GM21786 (cell line): ENCODE measurements at regions not wholly inside any gene's neighbourhood (a gene's known extent, or its start where the extent isn't known, plus 50 kb on each side); places are given as distances from the start of the nearest gene placed in this dataset.
"Not testable (repeated sequence)": the region's sequence is repeated elsewhere in the genome, so short reads cannot be mapped to it uniquely, and the experiment has no call there.

Source experiments
- ATAC-seq: cut with Tn5 transposase; IDR thresholded peaks from one replicate; pipeline ENCODE4 v1.9.1; 2021; ENCODE audit not compliant: unreplicated experiment

GRCh38 chr2:4900861-4901770, 791.1 kb upstream of the SOX11 start:
- no peak for ATAC-seq

- no peak for ATAC-seq
Measured at GRCh38 chr2:4903656-4904348, 788.4 kb upstream of the SOX11 start.

DNA sequence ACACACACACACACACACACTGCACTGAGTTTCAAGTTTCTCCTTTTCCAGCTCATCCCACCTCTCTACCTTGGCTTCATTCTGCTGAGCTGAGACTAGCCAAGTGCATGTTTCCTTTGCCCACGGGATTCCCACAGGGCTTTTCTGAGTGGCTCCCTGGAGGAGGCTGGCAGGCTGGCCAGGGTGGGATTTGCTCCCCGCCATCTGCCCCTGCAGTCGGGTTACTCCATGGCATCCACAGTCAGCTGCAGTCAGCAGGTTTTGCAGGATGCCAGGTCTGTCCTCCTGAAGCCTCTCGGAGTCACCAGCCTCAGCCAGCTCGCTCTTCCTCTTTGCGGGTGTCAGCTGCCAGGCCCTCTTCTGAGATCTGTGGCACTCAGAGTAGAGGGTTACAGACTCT, 783.7 kb upstream of the SOX11 start:
- no peak for ATAC-seq

DNA sequence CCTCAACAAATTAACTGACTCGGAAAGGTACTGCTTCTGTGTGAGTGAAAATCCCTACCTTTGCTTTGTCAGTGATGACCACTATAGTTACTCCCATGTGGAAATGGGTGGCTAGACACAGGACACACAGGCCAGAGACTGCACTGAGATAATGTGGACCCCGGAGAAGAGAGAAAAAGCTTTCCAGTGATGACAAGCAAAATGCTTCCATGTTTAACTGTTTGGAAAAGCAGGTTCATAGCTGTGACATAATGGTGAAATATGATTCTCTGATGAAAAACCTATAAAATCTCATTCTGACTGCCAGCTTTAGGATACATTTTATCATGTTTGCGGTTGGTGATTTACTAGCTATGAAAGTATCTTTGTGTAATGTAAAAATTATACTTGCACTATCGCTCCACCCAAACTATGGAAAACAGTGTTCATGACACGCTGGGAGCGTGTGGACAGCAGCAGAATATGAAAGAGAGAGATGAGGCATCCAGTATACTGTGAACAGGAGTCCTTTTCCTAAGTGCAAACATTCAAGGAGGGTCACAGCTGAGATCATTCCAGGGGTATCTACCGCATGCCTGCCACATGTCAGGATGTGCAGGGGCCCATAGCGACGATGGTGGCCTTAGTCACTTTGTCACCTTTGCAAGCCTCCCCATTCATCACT, 782.7 kb upstream of the SOX11 start:
- no peak for ATAC-seq

DNA sequence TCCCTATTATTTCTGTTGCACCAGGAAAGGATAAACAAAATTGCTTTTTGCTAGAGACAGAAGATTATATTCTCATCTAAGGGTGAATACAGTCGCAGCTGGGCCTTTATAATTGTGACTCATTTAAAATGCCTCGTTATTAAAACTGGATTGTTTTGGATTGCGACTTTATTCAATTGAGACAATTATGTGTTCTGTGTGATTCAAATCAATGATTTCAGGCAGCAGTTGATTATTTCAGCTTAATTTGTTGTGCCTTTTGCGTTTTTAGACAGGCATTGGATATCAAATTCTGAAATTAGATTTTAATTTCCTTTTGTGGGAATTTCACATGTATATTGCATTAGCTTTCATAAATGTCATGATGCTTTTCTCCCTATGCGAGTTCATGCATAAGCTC, 778.1 kb upstream of the SOX11 start:
- ATAC-seq, result no peak

- ATAC-seq, result no peak
Measured at GRCh38 chr2:4914551-4914950, 777.6 kb upstream of the SOX11 start.

DNA sequence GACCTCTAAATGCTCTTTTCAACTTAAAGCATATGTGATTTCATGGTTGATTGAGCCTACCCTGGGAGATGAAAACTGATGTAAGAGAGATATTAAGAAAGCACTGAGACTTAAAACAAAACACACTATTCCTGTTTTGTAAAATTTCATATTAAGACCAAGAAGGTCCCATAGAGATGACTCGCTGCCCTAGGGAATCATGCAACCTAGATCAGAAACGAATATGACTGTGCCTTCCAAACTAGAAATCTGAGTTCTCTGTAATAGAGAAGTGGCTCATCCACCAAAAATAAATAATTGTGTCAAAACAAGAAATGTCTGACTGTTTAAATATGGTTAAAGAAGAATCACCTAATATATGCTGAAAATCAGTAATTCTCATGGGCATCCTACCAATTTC, 776.8 kb upstream of the SOX11 start:
- no peak for ATAC-seq

GRCh38 chr2:4916094-4916493, 776.1 kb upstream of the SOX11 start:
- ATAC-seq, result no peak

- no peak for ATAC-seq
Measured at GRCh38 chr2:4930704-4931103, 761.5 kb upstream of the SOX11 start.

GRCh38 chr2:4931721-4932365, 760.3 kb upstream of the SOX11 start:
- no peak for ATAC-seq

DNA sequence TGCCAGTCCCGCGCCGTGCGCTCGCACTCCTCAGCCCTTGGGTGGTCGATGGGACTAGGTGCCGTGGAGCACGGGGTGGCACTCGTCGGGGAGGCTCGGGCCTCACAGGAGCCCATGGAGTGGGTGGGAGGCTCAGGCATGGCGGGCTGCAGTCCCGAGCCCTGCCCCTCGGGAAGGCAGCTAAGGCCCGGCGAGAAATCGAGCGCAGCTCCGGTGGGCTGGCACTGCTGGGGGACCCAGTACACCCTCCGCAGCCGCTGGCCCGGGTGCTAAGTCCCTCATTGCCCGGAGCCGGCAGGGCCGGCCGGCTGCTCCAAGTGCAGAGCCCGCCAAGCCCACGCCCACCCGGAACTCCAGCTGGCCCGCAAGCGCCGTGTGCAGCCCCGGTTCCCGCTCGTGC, 756.9 kb upstream of the SOX11 start:
- ATAC-seq, result not testable (repeated sequence)

DNA sequence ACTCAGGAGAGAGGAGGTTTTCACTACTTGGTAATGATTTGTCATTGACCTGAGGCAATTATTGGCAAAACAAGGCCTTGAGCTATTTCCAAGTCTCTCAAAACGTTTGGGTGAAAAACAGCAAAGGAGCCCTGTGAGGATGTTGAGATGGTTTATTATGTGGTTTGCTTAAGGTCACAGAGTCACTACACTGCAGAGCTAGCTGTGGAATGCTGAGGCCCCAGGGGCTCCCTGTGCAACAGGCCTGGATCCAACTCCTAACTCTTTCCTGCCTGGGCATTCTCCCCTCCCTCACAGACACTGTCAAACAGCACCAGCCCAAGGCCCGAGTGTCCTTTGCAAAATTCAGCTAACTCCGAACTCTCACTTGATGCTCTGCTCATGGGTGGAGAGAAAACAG, 754.6 kb upstream of the SOX11 start:
- ATAC-seq, result no peak

DNA sequence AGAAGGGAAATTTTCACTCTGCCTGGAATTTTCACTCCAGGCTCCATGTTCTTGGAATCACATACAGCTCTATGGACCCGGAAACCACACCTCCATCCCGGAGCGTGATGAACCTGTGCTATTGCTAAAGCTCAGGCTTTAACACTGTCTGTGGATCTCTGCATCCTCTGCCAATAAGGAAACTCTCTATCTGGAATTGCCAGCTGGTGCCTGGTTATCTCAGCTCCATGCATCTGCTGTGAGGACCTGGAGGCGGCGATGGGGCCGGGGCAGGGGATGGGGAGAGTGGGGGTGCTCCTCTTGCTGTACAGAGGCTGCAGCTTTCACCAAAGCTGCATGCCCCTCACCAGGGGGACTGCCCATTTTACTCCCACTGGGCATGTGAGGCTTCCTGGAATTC, 754.0 kb upstream of the SOX11 start:
- no peak for ATAC-seq

DNA sequence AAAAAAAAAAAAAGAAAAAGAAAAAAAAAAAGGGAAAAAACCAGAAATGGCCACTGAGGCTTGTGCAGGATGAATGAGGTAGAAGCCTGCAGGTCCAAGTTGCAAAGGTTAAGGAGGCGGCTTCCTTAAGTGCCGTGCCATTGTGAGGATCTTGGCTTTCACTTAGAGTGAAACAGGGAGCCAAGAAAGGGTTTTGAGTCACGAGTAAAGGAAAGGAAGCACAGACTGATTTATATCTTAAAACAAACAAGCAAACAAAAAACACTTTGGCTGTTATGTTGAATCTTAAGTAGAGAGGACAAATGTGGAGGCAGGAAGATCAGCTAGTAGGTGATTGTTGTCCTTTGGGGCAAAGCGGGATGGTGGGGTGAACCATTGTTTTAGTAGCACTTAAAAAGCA, 749.7 kb upstream of the SOX11 start:
- no peak for ATAC-seq

GRCh38 chr2:4947911-4948310, 744.3 kb upstream of the SOX11 start:
- ATAC-seq, result no peak

DNA sequence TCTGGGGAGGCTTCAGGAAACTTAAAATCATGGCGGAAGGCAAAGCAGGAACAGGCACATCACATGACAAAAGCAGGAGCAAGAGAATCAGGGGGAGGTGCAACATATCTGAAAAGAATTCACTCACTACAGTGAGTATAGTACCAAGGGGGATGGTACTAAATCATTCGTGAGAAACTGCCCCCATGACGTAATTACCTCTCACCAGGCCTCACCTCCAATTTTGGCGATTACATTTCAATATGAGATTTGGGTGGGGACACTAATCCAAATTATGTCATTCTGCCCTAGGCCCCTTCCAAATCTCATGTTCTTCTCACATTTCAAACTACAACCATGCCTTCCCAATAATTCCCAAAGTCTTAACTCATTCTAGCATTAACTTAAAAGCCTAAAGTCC, 740.8 kb upstream of the SOX11 start:
- ATAC-seq, result no peak

- ATAC-seq, result no peak
Measured at GRCh38 chr2:4959219-4959618, 733.0 kb upstream of the SOX11 start.

- no peak for ATAC-seq
Measured at GRCh38 chr2:4962419-4962818, 729.8 kb upstream of the SOX11 start.

GRCh38 chr2:4963106-4963505, 729.1 kb upstream of the SOX11 start:
- no peak for ATAC-seq

DNA sequence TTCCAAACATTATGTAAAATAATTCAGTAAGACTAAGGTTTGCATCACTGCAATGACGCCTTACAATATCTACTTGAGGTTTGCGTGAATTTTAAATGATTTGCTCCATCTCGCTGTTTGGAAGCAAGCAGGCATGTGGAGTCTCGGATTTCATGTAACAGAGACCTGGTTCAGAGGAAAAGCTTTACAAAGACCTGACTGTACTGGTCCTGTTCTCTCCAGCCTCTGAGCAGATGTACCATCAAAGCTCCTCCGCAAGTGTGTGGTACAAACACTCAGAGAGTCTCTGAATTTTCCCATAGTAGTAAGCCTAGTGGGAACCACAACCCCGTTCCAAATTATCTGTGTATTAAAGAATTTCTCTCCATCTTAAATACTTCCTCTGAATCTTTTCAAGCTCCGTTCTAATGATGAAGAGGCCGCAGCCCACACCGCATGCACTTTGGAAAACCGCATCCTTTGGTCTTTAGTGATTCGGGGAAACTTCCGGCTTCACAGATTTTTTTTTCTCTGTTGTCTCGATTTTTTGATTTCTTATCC, 728.1 kb upstream of the SOX11 start:
- ATAC-seq, result no peak

GRCh38 chr2:4964579-4964978, 727.6 kb upstream of the SOX11 start:
- no peak for ATAC-seq
